ENCODE measurements at regions not wholly inside any gene's neighbourhood (a gene's known extent, or its start where the extent isn't known, plus 50 kb on each side); places are given as distances from the start of the nearest gene placed in this dataset.

DNA sequence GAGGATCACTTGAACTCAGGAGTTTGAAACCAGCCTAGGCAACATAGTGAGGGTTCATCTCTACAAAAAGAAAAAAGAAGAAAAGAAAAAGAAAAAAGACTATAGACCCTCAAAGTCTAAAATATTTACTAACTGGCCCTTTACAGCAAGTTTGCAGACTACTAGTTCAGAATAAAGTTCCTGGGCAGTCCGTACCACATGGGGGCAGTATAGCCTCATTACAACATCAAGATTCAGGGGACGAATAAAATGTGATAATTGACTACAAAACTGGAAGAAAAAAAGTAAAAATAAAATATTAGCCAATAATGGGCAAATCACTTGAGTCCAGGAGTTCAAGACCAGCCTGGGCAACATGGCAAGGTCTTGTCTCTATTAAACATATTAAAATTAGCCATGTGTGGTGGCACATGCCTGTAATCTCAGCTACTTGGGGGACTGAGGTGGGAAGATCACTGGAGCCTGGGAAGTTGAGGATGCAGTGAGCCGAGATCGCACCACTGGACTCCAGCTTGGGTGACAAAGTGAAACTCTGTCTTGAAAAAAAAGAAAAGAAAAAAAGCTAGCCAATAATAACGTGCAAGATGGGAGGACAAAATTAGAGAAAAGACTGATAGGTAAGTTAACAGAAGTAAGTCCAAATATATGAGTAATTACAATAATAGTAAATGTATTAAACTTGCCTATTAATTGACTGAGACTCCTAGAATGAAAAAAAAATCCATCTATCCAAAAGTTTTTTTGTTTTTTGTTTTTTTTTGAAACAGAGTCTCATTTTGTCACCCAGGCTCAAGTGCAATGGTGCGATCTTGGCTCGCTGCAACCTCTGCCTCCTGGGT is 129.4 kb upstream of the SEC14L1 start:
- no peak overlapping the region for H3K27ac ChIP-seq (ENCODE audit: low read depth in 1 of 2, low read length in 1 of 2)
- no peaks in the 10 kb centered on the region for H3K9me3 ChIP-seq (ENCODE audit: control insufficient read depth in 4 of 4, insufficient read depth in 3 of 4, low read length in 3 of 4)
- no peak for ATAC-seq (ENCODE audit: insufficient read depth, low FRiP score)
- peaks cover 0 to 3% (median 0%) of the 10 kb centered on the region in 5 donors for H3K4me1 ChIP-seq (ENCODE audit: control insufficient read depth in 5 of 5, insufficient read depth in 5 of 5, low read length in 5 of 5)
- no peaks in the 10 kb centered on the region for H3K36me3 ChIP-seq (ENCODE audit: control insufficient read depth in 4 of 4, insufficient read depth in 4 of 4, low read length in 4 of 4)
- WGBS, 2 donors = 64 to 66% methylated on average over 7 of the region's 7 CpGs
- no peak overlapping the region for H3K4me3 ChIP-seq
- TF ChIP-seq, protein P1, sequence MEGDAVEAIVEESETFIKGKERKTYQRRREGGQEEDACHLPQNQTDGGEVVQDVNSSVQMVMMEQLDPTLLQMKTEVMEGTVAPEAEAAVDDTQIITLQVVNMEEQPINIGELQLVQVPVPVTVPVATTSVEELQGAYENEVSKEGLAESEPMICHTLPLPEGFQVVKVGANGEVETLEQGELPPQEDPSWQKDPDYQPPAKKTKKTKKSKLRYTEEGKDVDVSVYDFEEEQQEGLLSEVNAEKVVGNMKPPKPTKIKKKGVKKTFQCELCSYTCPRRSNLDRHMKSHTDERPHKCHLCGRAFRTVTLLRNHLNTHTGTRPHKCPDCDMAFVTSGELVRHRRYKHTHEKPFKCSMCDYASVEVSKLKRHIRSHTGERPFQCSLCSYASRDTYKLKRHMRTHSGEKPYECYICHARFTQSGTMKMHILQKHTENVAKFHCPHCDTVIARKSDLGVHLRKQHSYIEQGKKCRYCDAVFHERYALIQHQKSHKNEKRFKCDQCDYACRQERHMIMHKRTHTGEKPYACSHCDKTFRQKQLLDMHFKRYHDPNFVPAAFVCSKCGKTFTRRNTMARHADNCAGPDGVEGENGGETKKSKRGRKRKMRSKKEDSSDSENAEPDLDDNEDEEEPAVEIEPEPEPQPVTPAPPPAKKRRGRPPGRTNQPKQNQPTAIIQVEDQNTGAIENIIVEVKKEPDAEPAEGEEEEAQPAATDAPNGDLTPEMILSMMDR (IDR thresholded peaks at IDR 0.05; ENCODE audit: control extremely low read depth, extremely low read depth) = peak; percentile 28
- no peak overlapping the region for H3K9ac ChIP-seq (ENCODE audit: insufficient read depth in 1 of 2, low read length in 2 of 2)
- no peak for DNase-seq
- no peaks in the 10 kb centered on the region for H3K27me3 ChIP-seq (ENCODE audit: control insufficient read depth in 3 of 3, insufficient read depth in 3 of 3, low read length in 2 of 3)

GRCh38 chr17:77018504-77018903 is 122.3 kb upstream of the SEC14L1 start:
- H3K27me3 ChIP-seq (ENCODE audit: control insufficient read depth in 3 of 3, insufficient read depth in 3 of 3, low read length in 2 of 3) = no peaks in the 10 kb centered on the region
- no peaks in the 10 kb centered on the region for H3K36me3 ChIP-seq (ENCODE audit: control insufficient read depth in 4 of 4, insufficient read depth in 4 of 4, low read length in 4 of 4)
- no peak overlapping the region for H3K4me3 ChIP-seq
- H3K27ac ChIP-seq (ENCODE audit: low read depth in 1 of 2, low read length in 1 of 2) = no peak overlapping the region
- peaks cover 0 to 3% (median 0%) of the 10 kb centered on the region in 5 donors for H3K4me1 ChIP-seq (ENCODE audit: control insufficient read depth in 5 of 5, insufficient read depth in 5 of 5, low read length in 5 of 5)
- WGBS, 2 donors = 68 to 78% methylated on average over 5 of the region's 5 CpGs
- TF ChIP-seq, protein P1 (IDR thresholded peaks at IDR 0.05; ENCODE audit: control extremely low read depth, extremely low read depth) = no peak
- DNase-seq = peak in 1 of 3 donors; percentile 39
- H3K9ac ChIP-seq (ENCODE audit: insufficient read depth in 1 of 2, low read length in 2 of 2) = no peak overlapping the region
- H3K9me3 ChIP-seq (ENCODE audit: control insufficient read depth in 4 of 4, insufficient read depth in 3 of 4, low read length in 3 of 4) = peaks cover 0 to 6% (median 0%) of the 10 kb centered on the region in 4 donors
- ATAC-seq (ENCODE audit: insufficient read depth, low FRiP score) = no peak

- TF ChIP-seq, protein P1 (IDR thresholded peaks at IDR 0.05; ENCODE audit: control extremely low read depth, extremely low read depth) = no peak
- no peaks in the 10 kb centered on the region for H3K36me3 ChIP-seq (ENCODE audit: control insufficient read depth in 4 of 4, insufficient read depth in 4 of 4, low read length in 4 of 4)
- H3K9me3 ChIP-seq (ENCODE audit: control insufficient read depth in 4 of 4, insufficient read depth in 3 of 4, low read length in 3 of 4) = peaks cover 0 to 8% (median 0%) of the 10 kb centered on the region in 4 donors
- ATAC-seq (ENCODE audit: insufficient read depth, low FRiP score) (no peak), DNase-seq (no peak)
- H3K27me3 ChIP-seq (ENCODE audit: control insufficient read depth in 3 of 3, insufficient read depth in 3 of 3, low read length in 2 of 3) = peaks cover 0 to 2% (median 0%) of the 10 kb centered on the region in 3 donors
- WGBS, 2 donors = 77 to 79% methylated on average over 12 of the region's 12 CpGs
- H3K27ac ChIP-seq (ENCODE audit: low read depth in 1 of 2, low read length in 1 of 2) = no peak overlapping the region
- no peak overlapping the region for H3K9ac ChIP-seq (ENCODE audit: insufficient read depth in 1 of 2, low read length in 2 of 2)
- no peak overlapping the region for H3K4me3 ChIP-seq
- no peaks in the 10 kb centered on the region for H3K4me1 ChIP-seq (ENCODE audit: control insufficient read depth in 5 of 5, insufficient read depth in 5 of 5, low read length in 5 of 5)
These were observed 120.8 kb upstream of the SEC14L1 start for GRCh38 chr17:77019893-77020379.

Data from lung (tissue), 11 donors.